A673 (cell line): ENCODE measurements at regions not wholly inside any gene's neighbourhood (a gene's known extent, or its start where the extent isn't known, plus 50 kb on each side); places are given as distances from the start of the nearest gene placed in this dataset.

ENCODE experiments used
- CTCF ChIP-seq: fragments of 300-800, 200-600 bp; sonication (generic); conservative IDR thresholded peaks from 2 replicates; pipeline ENCODE4 v1.5.1; 2017; ENCODE audit warnings: low read depth, mild to moderate bottlenecking, antibody characterized with exemption, low read length, moderate library complexity, mixed read lengths
- EZH2 ChIP-seq: fragments of 200-600 bp; sonication (generic); IDR thresholded peaks from 2 replicates; pipeline ENCODE4 v1.6.1; 2017; ENCODE audit warnings: borderline replicate concordance, low read depth, mild to moderate bottlenecking, mixed read lengths, antibody characterized with exemption, low read length; ENCODE audit not compliant: poor library complexity, severe bottlenecking

DNA sequence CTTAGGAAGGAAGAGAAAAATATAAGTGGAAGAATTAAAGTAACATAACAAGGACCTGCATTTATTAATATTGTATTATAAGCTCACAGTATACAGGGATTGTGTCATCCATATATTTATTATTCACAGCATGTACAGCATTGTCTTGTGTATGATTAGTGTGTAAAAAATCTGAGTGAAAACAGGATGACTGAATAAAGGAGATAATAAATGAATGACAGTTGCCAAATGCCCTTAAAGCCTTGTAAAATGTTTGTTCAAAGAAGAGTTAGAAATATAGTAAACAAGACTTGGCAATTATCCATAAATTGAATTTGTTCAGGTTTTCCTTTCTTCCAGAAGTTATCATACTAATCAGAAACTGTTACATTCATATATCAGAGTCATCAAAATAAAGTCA is 172.7 kb downstream of the BTC start:
- TF ChIP-seq CTCF (no peak), EZH2 (no peak)
